HL-60 (cell line): ENCODE measurements at regions not wholly inside any gene's neighbourhood (a gene's known extent, or its start where the extent isn't known, plus 50 kb on each side); places are given as distances from the start of the nearest gene placed in this dataset.

ENCODE experiments used
- DNase-seq, 2 experiments: peaks; one replicate each; pipeline ENCODE4 v3.0.0-alpha.2; 2010 to 2020; ENCODE audit warnings: low read depth in 1 of 2, low spot score in 1 of 2
- H3K27ac ChIP-seq: fragments of 250-450 bp; sonication (Bioruptor Pico); replicated peaks from 2 replicates; pipeline ENCODE4 v1.5.1; 2020; ENCODE audit warnings: mild to moderate bottlenecking, moderate library complexity
- H3K27me3 ChIP-seq: fragments of 250-450 bp; sonication (Bioruptor Pico); 2 replicates; pipeline ENCODE4 v1.5.1; 2021; ENCODE audit warnings: mild to moderate bottlenecking, moderate library complexity; ENCODE audit not compliant: insufficient read depth, poor library complexity, severe bottlenecking
- H3K4me3 ChIP-seq: replicated peaks from 2 replicates; pipeline ENCODE4 v1.5.1; 2011; ENCODE audit warnings: mild to moderate bottlenecking, control low read depth, low read length; ENCODE audit not compliant: insufficient read depth
- CTCF ChIP-seq: IDR thresholded peaks from one replicate; pipeline ENCODE4 v1.5.1; 2011; ENCODE audit warnings: low read length, control low read depth, inconsistent platforms; ENCODE audit not compliant: insufficient read depth
- GABPA ChIP-seq: IDR thresholded peaks from 2 replicates; pipeline ENCODE4 v1.6.1; 2012; ENCODE audit warnings: low read depth
- POLR2AphosphoS5 ChIP-seq: IDR thresholded peaks from 2 replicates; pipeline ENCODE4 v1.6.1; 2012; ENCODE audit warnings: low read depth
- REST ChIP-seq: IDR thresholded peaks from 2 replicates; pipeline ENCODE4 v1.6.1; 2012; ENCODE audit warnings: low read depth; ENCODE audit not compliant: insufficient replicate concordance
- SPI1 ChIP-seq: IDR thresholded peaks from 2 replicates; pipeline ENCODE4 v1.6.1; 2012; ENCODE audit warnings: low read depth, mild to moderate bottlenecking, borderline replicate concordance

- Histone ChIP-seq H3K27me3 (no peaks in the 10 kb centered on the region), H3K4me3 (no peak overlapping the region), H3K27ac (no peak overlapping the region)
- TF ChIP-seq POLR2AphosphoS5 (no peak), GABPA (no peak), SPI1 (no peak), CTCF (no peak), REST (no peak)
- DNase-seq, result no peak
Measured at GRCh38 chr7:28231176-28231575, 50.6 kb upstream of the JAZF1 start.

GRCh38 chr7:28236560-28236959 is 56.0 kb upstream of the JAZF1 start:
- no peak overlapping the region for H3K27ac ChIP-seq
- TF ChIP-seq REST (no peak), GABPA (no peak), POLR2AphosphoS5 (no peak), CTCF (no peak), SPI1 (no peak)
- no peak overlapping the region for H3K4me3 ChIP-seq
- H3K27me3 ChIP-seq, result no peaks in the 10 kb centered on the region
- no peak for DNase-seq

GRCh38 chr7:28237363-28237762 is 56.8 kb upstream of the JAZF1 start:
- no peak for DNase-seq
- H3K27me3 ChIP-seq, result no peaks in the 10 kb centered on the region
- no peak overlapping the region for H3K4me3 ChIP-seq
- no peak for TF ChIP-seq CTCF
- TF ChIP-seq GABPA, result no peak
- no peak for TF ChIP-seq REST
- TF ChIP-seq POLR2AphosphoS5, result no peak
- TF ChIP-seq SPI1, result no peak
- no peak overlapping the region for H3K27ac ChIP-seq
